HG03108 (cell line): ENCODE measurements at regions not wholly inside any gene's neighbourhood (a gene's known extent, or its start where the extent isn't known, plus 50 kb on each side); places are given as distances from the start of the nearest gene placed in this dataset.
"Not testable (repeated sequence)": the region's sequence is repeated elsewhere in the genome, so short reads cannot be mapped to it uniquely, and the experiment has no call there.

Source experiments
- ATAC-seq: cut with Tn5 transposase; IDR thresholded peaks from one replicate; pipeline ENCODE4 v1.9.1; 2021; ENCODE audit warnings: moderate library complexity; ENCODE audit not compliant: unreplicated experiment

- ATAC-seq: no peak
These were observed 647.8 kb upstream of the SLC35B3 start for GRCh38 chr6:9083108-9083507.

- ATAC-seq: no peak
These were observed 631.4 kb upstream of the SLC35B3 start for GRCh38 chr6:9066726-9067125.

GRCh38 chr6:9064156-9064555, 628.8 kb upstream of the SLC35B3 start:
- ATAC-seq: no peak

- ATAC-seq: no peak
These were observed 627.3 kb upstream of the SLC35B3 start for GRCh38 chr6:9062596-9062995.

- no peak for ATAC-seq
These were observed 622.6 kb upstream of the SLC35B3 start for GRCh38 chr6:9057937-9058336.

GRCh38 chr6:9056556-9056955, 621.2 kb upstream of the SLC35B3 start:
- ATAC-seq: no peak

- ATAC-seq: no peak
These were observed 609.1 kb upstream of the SLC35B3 start for GRCh38 chr6:9044426-9044825.

- no peak for ATAC-seq
These were observed 605.4 kb upstream of the SLC35B3 start for GRCh38 chr6:9040718-9041117.

GRCh38 chr6:9039258-9039657, 603.9 kb upstream of the SLC35B3 start:
- ATAC-seq: no peak

GRCh38 chr6:9028086-9028485, 592.7 kb upstream of the SLC35B3 start:
- no peak for ATAC-seq

- no peak for ATAC-seq
These were observed 590.5 kb upstream of the SLC35B3 start for GRCh38 chr6:9025796-9026394.

- no peak for ATAC-seq
These were observed 589.9 kb upstream of the SLC35B3 start for GRCh38 chr6:9025228-9025627.

GRCh38 chr6:9024246-9024645, 588.9 kb upstream of the SLC35B3 start:
- not testable (repeated sequence) for ATAC-seq

GRCh38 chr6:9020001-9020400, 584.7 kb upstream of the SLC35B3 start:
- no peak for ATAC-seq

GRCh38 chr6:9009931-9010330, 574.6 kb upstream of the SLC35B3 start:
- ATAC-seq: no peak

GRCh38 chr6:9007027-9007426, 571.7 kb upstream of the SLC35B3 start:
- no peak for ATAC-seq

GRCh38 chr6:9002833-9003232, 567.5 kb upstream of the SLC35B3 start:
- no peak for ATAC-seq

GRCh38 chr6:8995156-8995555, 559.8 kb upstream of the SLC35B3 start:
- ATAC-seq: no peak

GRCh38 chr6:8993111-8993510, 557.8 kb upstream of the SLC35B3 start:
- ATAC-seq: no peak

- no peak for ATAC-seq
These were observed 556.5 kb upstream of the SLC35B3 start for GRCh38 chr6:8991844-8992243.

GRCh38 chr6:8990075-8990474, 554.7 kb upstream of the SLC35B3 start:
- no peak for ATAC-seq

- peak; percentile 91 for ATAC-seq
These were observed 547.9 kb upstream of the SLC35B3 start for GRCh38 chr6:8983202-8983688.

GRCh38 chr6:8982668-8983067, 547.3 kb upstream of the SLC35B3 start:
- ATAC-seq: no peak
